A673 (cell line): ENCODE measurements at regions not wholly inside any gene's neighbourhood (a gene's known extent, or its start where the extent isn't known, plus 50 kb on each side); places are given as distances from the start of the nearest gene placed in this dataset.

Source experiments
- CTCF ChIP-seq: fragments of 300-800, 200-600 bp; sonication (generic); conservative IDR thresholded peaks from 2 replicates; pipeline ENCODE4 v1.5.1; 2017; ENCODE audit warnings: low read depth, mild to moderate bottlenecking, antibody characterized with exemption, low read length, moderate library complexity, mixed read lengths
- EZH2 ChIP-seq: fragments of 200-600 bp; sonication (generic); IDR thresholded peaks from 2 replicates; pipeline ENCODE4 v1.6.1; 2017; ENCODE audit warnings: borderline replicate concordance, low read depth, mild to moderate bottlenecking, mixed read lengths, antibody characterized with exemption, low read length; ENCODE audit not compliant: poor library complexity, severe bottlenecking

DNA sequence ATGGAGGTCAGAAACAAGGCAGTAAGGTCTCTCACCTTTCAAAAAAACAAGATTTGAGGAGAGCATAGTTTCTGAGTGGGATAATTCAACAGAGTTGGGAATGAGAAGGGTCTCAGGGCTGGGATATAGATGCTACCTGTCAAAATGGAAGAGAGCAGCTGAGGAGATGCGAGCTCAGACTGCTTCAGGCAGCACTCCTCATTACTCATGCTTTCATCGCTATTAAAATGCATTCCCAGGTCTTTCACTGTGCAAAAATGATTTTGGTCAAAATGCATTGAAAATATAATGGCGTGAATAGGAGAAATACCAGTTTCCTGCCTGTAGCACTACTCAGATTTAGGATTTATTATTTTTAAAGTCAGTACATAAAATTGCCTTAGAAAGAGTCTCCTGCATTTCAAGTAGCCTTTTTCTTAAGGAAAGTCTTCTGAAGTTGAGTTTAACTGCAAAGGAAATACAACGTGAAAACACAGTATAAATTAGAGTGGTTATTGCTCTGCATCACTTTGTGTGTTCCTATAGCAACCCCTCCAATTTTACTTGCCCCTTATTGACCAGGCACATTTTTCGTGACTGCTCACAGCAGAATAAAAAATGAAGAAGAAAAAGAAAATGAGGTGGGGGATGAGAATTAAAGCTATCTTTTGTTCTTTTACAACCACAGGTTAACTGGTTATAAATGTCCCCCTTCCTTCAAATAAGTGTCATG lies 724.8 kb upstream of the SEMA6A start:
- TF ChIP-seq CTCF (no peak), EZH2 (no peak)
